Esophagus squamous epithelium (tissue), 4 donors: ENCODE measurements at regions not wholly inside any gene's neighbourhood (a gene's known extent, or its start where the extent isn't known, plus 50 kb on each side); places are given as distances from the start of the nearest gene placed in this dataset.

ENCODE experiments used
- POLR2A ChIP-seq, 4 donors: fragments of 450-650 bp; IDR thresholded peaks; one replicate each; pipeline ENCODE4 v1.6.1; 2017; ENCODE audit warnings: antibody characterized with exemption in 4 of 4, mild to moderate bottlenecking in 4 of 4, moderate library complexity in 3 of 4
- TF ChIP-seq, protein P1 (sequence below), 6 experiments: fragments of 450-650 bp in 4 of 6; fragments of 200-600 bp in 2 of 6; sonication (generic) in 2 of 6; IDR thresholded peaks; one replicate each; pipeline ENCODE4 v1.5.1; 2016 to 2019; ENCODE audit warnings: antibody characterized with exemption in 6 of 6, mild to moderate bottlenecking in 4 of 6, moderate library complexity in 4 of 6

DNA sequence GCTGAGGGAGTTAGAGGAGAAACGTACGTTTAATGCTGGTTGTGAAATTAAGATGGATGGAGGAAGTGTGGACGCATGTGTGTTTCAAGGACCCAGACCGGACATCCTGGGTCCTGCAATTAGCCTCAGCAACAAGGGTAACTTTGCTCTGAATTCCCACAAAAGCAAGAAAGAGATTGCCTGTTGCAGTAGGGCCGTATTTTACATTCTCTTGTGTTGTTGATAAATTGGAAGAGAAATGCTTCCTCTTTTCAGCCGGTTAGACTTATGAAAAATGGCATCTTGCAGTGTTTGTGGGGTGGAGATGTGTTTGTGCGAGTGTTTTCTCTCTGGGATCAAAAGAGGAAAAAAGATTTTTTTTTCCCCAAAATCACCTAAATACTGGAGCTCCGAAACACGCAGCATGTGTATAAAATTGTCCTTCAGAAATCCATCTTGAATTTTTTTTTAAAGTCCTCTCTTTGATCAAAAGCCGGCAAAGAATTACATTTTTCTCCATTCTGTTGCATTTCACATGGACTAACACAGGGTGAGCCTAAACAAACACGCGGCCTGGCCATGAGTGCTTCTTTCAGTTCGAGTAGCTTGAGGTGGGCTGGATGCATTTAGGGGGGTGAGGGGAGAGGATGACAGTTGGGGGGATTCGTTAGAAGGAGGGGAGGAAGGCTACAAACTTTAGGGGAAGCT is 251.6 kb downstream of the C16orf95 start:
- TF ChIP-seq, protein P1, sequence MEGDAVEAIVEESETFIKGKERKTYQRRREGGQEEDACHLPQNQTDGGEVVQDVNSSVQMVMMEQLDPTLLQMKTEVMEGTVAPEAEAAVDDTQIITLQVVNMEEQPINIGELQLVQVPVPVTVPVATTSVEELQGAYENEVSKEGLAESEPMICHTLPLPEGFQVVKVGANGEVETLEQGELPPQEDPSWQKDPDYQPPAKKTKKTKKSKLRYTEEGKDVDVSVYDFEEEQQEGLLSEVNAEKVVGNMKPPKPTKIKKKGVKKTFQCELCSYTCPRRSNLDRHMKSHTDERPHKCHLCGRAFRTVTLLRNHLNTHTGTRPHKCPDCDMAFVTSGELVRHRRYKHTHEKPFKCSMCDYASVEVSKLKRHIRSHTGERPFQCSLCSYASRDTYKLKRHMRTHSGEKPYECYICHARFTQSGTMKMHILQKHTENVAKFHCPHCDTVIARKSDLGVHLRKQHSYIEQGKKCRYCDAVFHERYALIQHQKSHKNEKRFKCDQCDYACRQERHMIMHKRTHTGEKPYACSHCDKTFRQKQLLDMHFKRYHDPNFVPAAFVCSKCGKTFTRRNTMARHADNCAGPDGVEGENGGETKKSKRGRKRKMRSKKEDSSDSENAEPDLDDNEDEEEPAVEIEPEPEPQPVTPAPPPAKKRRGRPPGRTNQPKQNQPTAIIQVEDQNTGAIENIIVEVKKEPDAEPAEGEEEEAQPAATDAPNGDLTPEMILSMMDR (IDR thresholded peaks at IDR 0.05) = no peak
- TF ChIP-seq POLR2A (IDR thresholded peaks at IDR 0.05) = no peak
